HUES64 (cell line): ENCODE measurements at regions not wholly inside any gene's neighbourhood (a gene's known extent, or its start where the extent isn't known, plus 50 kb on each side); places are given as distances from the start of the nearest gene placed in this dataset.

Experiments
- H3K27ac ChIP-seq: 2 replicates; pipeline ENCODE4 v1.7.0; 2013; ENCODE audit warnings: low read depth, low read length, inconsistent platforms
- H3K27me3 ChIP-seq: 2 replicates; pipeline ENCODE4 v1.6.1; 2013; ENCODE audit warnings: mild to moderate bottlenecking, low read length; ENCODE audit not compliant: insufficient read depth
- H3K36me3 ChIP-seq: 2 replicates; pipeline ENCODE4 v1.6.1; 2013; ENCODE audit warnings: mild to moderate bottlenecking, low read length; ENCODE audit not compliant: insufficient read depth
- H3K4me1 ChIP-seq: 2 replicates; pipeline ENCODE4 v1.6.1; 2013; ENCODE audit warnings: mild to moderate bottlenecking, low read length, moderate library complexity; ENCODE audit not compliant: insufficient read depth
- H3K4me3 ChIP-seq: 2 replicates; pipeline ENCODE4 v1.5.1; 2013; ENCODE audit warnings: mild to moderate bottlenecking, low read length, moderate library complexity
- H3K9ac ChIP-seq: 2 replicates; pipeline ENCODE4 v1.6.1; 2013; ENCODE audit warnings: mild to moderate bottlenecking, low read depth, low read length
- H3K9me3 ChIP-seq: 2 replicates; pipeline ENCODE4 v1.6.1; 2013; ENCODE audit warnings: low read depth, low read length; ENCODE audit not compliant: insufficient read depth
- WGBS: fragments of 150-250, 120-280 bp; methylation state at CpG from one replicate; pipeline ENCODE4 v1.1.7; 2013; ENCODE audit warnings: missing lambda C conversion rate; 5-methylcytosine and 5-hydroxymethylcytosine counted together

GRCh38 chr1:38210021-38210894, 163.7 kb upstream of the POU3F1 start:
- Histone ChIP-seq H3K9ac (no peak overlapping the region), H3K27ac (no peak overlapping the region), H3K4me3 (no peak overlapping the region), H3K4me1 (no peaks in the 10 kb centered on the region), H3K9me3 (no peaks in the 10 kb centered on the region), H3K27me3 (no peaks in the 10 kb centered on the region), H3K36me3 (no peaks in the 10 kb centered on the region)
- WGBS: 92% methylated on average over 15 of the region's 15 CpGs

DNA sequence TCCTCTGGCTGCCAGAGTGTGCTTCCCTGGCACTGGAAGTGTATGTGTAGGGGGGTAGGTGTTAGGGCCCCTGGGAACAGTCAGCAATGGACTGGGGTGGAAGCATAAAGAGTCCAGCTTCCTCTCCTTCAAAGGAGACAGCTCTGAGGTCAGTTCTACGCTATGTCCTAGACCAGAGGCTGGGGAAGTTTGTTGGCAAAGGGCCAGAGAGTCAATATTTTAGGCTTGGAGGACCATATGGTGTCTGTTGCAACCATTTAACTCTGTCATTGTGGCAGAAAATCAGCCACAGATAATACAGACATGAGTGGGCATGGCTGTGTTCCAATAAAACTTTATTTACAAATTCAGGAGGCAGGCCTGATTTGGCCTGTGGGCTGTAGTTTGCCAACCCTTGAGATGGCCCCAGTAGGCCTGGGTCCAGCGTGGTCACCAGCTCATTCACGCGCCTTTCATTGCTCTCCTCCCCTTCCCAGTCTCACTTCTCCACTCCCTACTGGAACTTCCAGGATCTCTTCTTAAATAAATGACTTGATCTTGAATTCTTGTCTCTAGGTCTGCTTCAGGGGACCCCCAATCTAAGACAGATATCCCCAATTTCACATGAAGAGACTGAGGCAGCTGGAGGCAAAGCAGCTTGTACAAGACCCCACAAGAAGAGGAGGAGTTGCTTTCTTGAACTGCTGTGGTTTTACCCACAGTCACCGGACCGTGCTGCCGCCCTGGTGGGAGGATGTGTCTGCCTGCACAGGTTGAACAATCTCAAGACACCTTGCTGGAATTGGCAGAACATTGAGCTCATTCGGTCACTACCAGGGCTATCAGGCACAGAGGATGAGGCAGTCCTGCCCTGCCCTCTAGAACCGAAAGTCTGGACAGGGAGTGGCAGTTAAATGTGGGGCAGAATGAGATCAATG, 162.4 kb upstream of the POU3F1 start:
- no peak overlapping the region for H3K9ac ChIP-seq
- no peak overlapping the region for H3K4me3 ChIP-seq
- WGBS: 92% methylated on average over 9 of the region's 9 CpGs
- H3K27me3 ChIP-seq: no peaks in the 10 kb centered on the region
- H3K4me1 ChIP-seq: no peaks in the 10 kb centered on the region
- H3K27ac ChIP-seq: no peak overlapping the region
- H3K36me3 ChIP-seq: no peaks in the 10 kb centered on the region
- H3K9me3 ChIP-seq: no peaks in the 10 kb centered on the region

- Histone ChIP-seq H3K9ac (no peak overlapping the region), H3K9me3 (no peaks in the 10 kb centered on the region), H3K27me3 (no peaks in the 10 kb centered on the region), H3K4me3 (no peak overlapping the region), H3K4me1 (no peaks in the 10 kb centered on the region), H3K36me3 (no peaks in the 10 kb centered on the region), H3K27ac (no peak overlapping the region)
- 90% methylated on average over 4 of the region's 4 CpGs for WGBS
These were observed 161.3 kb upstream of the POU3F1 start for GRCh38 chr1:38207906-38208305.

- no peaks in the 10 kb centered on the region for H3K9me3 ChIP-seq
- H3K4me3 ChIP-seq: no peak overlapping the region
- no peaks in the 10 kb centered on the region for H3K36me3 ChIP-seq
- no peaks in the 10 kb centered on the region for H3K4me1 ChIP-seq
- no peaks in the 10 kb centered on the region for H3K27me3 ChIP-seq
- WGBS: 89% methylated on average over 15 of the region's 15 CpGs
- H3K9ac ChIP-seq: no peak overlapping the region
- no peak overlapping the region for H3K27ac ChIP-seq
These were observed 160.7 kb upstream of the POU3F1 start for GRCh38 chr1:38207275-38207674.

DNA sequence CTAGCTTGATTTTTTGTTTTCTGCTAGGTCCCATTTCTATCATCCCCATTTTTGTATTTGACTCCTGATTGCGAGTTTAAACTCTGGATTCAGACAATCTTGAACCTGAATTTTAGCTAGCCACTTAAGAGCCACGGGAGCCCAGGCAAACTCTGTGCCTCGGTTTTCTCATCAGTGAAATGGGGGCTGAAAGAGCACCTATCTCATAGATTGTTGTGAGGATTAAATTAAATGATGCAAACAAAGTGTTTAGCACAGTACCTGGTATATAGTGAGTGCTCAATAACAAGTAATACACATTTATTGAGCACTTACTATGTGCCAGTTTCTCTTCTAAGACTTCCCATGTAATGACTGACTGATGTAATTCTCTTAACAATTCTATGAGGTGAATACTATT, 158.1 kb upstream of the POU3F1 start:
- Histone ChIP-seq H3K36me3 (no peaks in the 10 kb centered on the region), H3K4me3 (no peak overlapping the region), H3K4me1 (no peaks in the 10 kb centered on the region), H3K9me3 (peaks cover 12% of the 10 kb centered on the region), H3K27ac (no peak overlapping the region), H3K27me3 (no peaks in the 10 kb centered on the region), H3K9ac (no peak overlapping the region)
- WGBS: 95% methylated on average over 3 of the region's 3 CpGs

DNA sequence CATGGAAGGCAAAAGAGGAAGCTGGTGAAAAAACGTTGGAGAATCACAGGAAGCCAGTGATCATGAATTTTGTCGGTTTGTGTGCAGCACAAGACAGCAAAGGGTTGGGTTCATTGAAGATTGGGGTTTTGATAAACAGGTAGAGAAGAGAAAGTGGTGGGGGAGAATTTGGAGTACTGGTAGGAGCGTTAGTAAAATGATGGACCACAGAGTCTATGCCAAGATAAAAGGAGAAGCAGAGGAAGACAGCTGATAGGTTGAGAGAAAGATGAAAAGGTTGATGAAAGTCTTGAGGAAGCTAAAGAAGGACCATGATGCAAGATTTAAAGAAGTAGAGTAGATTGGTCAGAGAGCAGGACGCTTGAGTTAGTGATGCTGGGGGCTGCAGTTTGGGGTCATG, 156.8 kb upstream of the POU3F1 start:
- no peak overlapping the region for H3K4me3 ChIP-seq
- no peak overlapping the region for H3K27ac ChIP-seq
- no peak overlapping the region for H3K9ac ChIP-seq
- H3K4me1 ChIP-seq: no peaks in the 10 kb centered on the region
- no peaks in the 10 kb centered on the region for H3K27me3 ChIP-seq
- 77% methylated on average over 4 of the region's 4 CpGs for WGBS
- H3K36me3 ChIP-seq: no peaks in the 10 kb centered on the region
- peaks cover 12% of the 10 kb centered on the region for H3K9me3 ChIP-seq

- H3K4me3 ChIP-seq: no peak overlapping the region
- no peak overlapping the region for H3K9ac ChIP-seq
- peaks cover 12% of the 10 kb centered on the region for H3K9me3 ChIP-seq
- no peaks in the 10 kb centered on the region for H3K36me3 ChIP-seq
- no peaks in the 10 kb centered on the region for H3K4me1 ChIP-seq
- no peak overlapping the region for H3K27ac ChIP-seq
- H3K27me3 ChIP-seq: no peaks in the 10 kb centered on the region
- 83% methylated on average over 1 of the region's 1 CpG for WGBS
These were observed 154.8 kb upstream of the POU3F1 start for GRCh38 chr1:38201431-38201830.

- Histone ChIP-seq H3K36me3 (no peaks in the 10 kb centered on the region), H3K27me3 (no peaks in the 10 kb centered on the region)
- 95% methylated on average over 2 of the region's 2 CpGs for WGBS
These were observed 152.0 kb upstream of the POU3F1 start for GRCh38 chr1:38198621-38199020.

GRCh38 chr1:38198099-38198498, 151.5 kb upstream of the POU3F1 start:
- Histone ChIP-seq H3K4me3 (no peak overlapping the region), H3K36me3 (no peaks in the 10 kb centered on the region), H3K27me3 (no peaks in the 10 kb centered on the region), H3K9me3 (peaks cover 12% of the 10 kb centered on the region), H3K9ac (no peak overlapping the region), H3K4me1 (no peaks in the 10 kb centered on the region), H3K27ac (no peak overlapping the region)
- 94% methylated on average over 6 of the region's 6 CpGs for WGBS

More at GRCh38 chr1:38198621-38199020, 152.0 kb upstream of the POU3F1 start:
- Histone ChIP-seq H3K4me3 (no peak overlapping the region), H3K9me3 (peaks cover 12% of the 10 kb centered on the region), H3K9ac (no peak overlapping the region), H3K4me1 (no peaks in the 10 kb centered on the region), H3K27ac (no peak overlapping the region)

GRCh38 chr1:38197312-38198061, 150.9 kb upstream of the POU3F1 start:
- H3K27ac ChIP-seq: no peak overlapping the region
- H3K4me3 ChIP-seq: no peak overlapping the region
- no peaks in the 10 kb centered on the region for H3K27me3 ChIP-seq
- WGBS: 93% methylated on average over 14 of the region's 14 CpGs
- no peaks in the 10 kb centered on the region for H3K36me3 ChIP-seq
- H3K9me3 ChIP-seq: peaks cover 12% of the 10 kb centered on the region
- H3K4me1 ChIP-seq: no peaks in the 10 kb centered on the region
- H3K9ac ChIP-seq: no peak overlapping the region

GRCh38 chr1:38194472-38194871, 147.9 kb upstream of the POU3F1 start:
- Histone ChIP-seq H3K9ac (no peak overlapping the region), H3K27ac (no peak overlapping the region), H3K9me3 (no peaks in the 10 kb centered on the region), H3K4me3 (no peak overlapping the region), H3K4me1 (no peaks in the 10 kb centered on the region), H3K36me3 (no peaks in the 10 kb centered on the region), H3K27me3 (no peaks in the 10 kb centered on the region)
- 73% methylated on average over 6 of the region's 6 CpGs for WGBS
